GM21619 (cell line): ENCODE measurements at regions not wholly inside any gene's neighbourhood (a gene's known extent, or its start where the extent isn't known, plus 50 kb on each side); places are given as distances from the start of the nearest gene placed in this dataset.

Experiments used
- ATAC-seq: cut with Tn5 transposase; IDR thresholded peaks from one replicate; pipeline ENCODE4 v1.9.1; 2021; ENCODE audit not compliant: unreplicated experiment

DNA sequence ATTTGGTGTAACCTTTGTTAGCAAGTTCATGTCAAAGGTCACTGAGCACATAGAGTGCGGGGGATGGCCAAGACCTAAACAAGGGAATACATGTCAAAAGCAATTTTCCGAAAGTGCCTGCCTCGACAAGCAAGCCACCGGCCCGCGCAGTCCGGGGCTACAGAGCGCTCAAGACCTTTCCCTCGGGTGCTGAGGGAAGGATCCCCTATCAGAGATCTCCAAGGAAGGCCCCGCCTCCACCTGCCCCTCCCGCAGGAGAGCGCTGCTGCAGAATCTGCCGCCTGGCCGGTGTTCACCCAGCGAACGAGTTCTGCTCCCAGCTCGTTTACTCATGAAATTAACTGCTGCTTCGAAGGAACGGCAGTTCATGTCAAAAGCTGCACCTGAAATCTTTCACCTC, 252.7 kb downstream of the BMP7 start:
- ATAC-seq = no peak

DNA sequence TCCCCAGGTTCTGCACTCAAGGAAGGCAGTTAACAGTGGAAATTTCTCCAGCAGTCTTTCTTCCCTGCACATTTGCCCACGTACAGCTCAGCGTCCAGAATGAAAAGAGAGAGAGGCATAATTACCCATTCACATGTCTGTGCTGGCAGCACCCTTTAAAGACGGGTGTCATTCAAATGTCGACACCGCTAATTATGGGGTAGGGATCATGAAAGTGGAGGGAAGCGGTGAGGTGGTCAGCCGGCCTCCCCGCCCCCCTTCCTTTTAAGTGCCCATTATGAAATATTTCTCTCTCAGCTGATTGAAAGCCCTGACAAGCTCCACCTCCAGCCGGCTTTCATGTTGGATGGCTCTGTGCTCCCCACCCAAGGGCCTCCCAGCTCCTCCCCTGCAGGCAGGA, 246.1 kb downstream of the BMP7 start:
- ATAC-seq = no peak

DNA sequence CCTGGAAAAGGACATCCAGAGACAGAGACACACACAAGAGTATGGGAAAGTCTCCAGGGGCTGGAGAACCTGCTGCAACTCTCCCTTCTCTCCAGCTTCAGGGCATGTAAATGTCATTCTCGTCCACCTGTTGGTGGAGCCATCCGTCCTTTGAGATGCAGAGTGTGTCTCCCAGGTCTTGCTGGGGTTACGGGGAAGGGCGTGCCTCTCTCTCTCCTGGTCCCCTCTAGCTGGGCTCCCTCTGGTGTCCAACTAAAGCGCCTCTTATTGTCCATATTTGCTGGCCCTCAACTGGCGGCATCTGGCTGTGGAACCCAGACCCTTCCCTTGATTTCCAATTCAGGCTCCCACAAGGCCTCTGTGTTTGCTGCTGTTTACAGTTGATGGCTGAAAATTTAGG, 244.1 kb downstream of the BMP7 start:
- ATAC-seq = no peak

DNA sequence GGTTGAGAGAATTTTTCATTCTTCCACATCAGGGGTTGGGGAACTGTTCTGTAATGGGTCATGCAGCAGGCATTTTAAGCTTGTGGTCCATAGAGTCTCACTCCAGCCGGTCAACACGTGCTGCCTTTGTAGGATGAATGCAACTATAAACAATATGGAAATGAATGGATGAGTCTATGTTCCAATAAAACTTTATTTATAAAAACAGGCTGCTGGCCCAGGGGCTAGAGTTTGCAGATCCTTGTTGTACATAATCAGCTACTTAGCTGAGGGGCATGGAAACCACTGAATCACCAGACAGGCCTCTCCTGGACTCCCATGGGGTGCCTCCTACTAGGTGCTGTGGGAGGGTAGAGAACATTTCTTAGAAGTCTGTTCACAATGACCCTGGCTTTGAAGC, 243.4 kb downstream of the BMP7 start:
- ATAC-seq = no peak

DNA sequence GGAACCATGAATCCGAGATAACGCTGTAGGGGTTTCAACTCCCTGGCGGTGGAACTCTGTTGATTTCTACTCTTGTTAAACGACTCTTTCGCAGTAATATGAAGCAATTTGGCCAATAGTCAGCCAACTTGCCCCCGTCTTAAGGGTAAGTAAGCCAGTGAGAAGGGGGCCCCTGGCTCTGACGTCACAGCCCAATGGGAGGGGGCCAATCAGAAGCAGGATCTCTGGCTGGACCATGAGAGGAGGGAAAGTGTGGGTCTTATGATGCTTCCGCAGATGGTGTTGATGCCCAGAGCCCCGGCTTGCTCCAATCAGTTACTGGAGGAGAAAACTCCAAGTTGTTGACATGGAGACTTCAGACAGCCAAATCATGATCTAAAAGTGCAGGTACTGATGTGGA, 242.4 kb downstream of the BMP7 start:
- ATAC-seq = no peak

DNA sequence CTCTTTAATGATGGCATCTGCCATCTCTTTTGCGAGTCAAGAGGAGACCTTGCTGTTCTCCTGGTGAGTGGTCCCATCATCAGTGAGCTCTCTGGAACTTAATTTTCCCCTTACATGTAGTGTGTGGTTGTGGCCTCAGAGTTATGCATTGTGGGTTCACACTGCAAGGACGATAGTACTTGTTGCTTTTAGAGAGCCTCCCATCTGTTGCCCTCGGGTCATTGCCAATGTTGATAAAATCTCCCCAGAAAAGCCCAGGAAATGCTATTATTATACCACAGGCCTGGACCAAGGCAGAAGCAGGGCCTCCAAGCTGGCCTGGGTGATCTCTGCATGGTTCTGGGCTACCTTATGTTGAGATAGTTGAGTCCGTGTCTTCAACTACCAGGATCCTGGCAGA, 241.6 kb downstream of the BMP7 start:
- no peak for ATAC-seq

DNA sequence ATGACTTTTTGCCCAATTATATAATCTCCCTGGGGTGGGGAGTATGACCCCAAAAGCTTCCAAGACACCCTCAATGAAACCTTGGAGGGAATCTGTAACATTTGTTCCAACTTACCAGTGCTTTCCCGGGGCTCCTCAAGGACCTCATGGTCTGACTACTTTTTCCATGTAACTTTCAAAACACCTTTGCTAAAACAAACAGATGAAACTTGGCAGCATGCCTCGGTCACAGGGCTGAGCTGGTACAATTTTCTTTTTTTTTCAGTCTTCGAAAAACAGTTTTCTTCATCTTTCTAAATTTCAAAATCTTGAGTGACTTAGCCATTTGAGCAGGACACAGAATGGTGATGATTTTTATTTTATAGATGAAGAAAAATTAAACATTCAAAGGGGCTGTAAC, 241.2 kb downstream of the BMP7 start:
- ATAC-seq = no peak

DNA sequence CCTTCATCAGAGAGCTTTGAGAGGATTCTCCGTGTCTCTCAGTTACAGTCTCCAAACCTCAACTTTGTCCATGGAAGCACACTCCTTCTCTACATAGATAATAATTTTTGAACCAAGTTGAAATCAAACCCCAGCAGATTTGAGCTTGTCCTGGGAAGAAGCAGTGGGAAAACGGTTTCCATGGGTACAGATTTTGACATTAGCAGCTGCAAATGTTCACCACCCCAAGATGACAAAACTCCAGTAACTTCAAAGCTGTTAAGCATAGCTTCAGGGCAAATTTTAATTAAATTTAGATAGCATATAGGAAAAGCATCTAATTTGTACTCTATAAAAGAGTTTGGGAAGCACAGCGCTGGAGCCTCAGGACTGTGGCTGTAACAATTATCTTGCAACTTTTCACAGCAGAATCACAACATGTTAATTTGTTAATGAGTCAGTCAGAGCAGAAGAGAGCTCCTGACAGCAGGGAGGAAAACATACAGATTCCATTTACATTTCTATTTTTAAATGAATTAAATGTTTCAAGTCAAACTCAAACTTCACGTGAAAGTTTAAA, 240.7 kb downstream of the BMP7 start:
- no peak for ATAC-seq

DNA sequence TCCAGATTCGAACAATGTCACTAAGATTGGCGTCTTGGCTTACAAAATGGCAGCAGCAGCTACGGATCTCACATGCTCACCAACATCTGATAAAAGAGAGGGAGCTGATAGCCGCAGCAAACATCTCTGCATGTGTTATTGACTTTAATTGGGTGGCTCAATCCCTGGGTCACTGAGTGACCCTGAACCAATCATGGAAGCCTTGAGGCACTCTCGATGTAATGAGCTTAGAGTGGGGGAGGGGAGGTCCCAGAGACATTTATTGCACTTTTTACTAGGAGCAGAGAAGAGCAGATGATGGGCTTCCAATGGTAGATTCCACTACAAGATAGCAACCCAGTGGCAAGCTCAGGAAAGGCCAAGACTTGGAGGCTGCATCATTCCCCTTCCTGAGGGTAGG, 238.7 kb downstream of the BMP7 start:
- no peak for ATAC-seq

DNA sequence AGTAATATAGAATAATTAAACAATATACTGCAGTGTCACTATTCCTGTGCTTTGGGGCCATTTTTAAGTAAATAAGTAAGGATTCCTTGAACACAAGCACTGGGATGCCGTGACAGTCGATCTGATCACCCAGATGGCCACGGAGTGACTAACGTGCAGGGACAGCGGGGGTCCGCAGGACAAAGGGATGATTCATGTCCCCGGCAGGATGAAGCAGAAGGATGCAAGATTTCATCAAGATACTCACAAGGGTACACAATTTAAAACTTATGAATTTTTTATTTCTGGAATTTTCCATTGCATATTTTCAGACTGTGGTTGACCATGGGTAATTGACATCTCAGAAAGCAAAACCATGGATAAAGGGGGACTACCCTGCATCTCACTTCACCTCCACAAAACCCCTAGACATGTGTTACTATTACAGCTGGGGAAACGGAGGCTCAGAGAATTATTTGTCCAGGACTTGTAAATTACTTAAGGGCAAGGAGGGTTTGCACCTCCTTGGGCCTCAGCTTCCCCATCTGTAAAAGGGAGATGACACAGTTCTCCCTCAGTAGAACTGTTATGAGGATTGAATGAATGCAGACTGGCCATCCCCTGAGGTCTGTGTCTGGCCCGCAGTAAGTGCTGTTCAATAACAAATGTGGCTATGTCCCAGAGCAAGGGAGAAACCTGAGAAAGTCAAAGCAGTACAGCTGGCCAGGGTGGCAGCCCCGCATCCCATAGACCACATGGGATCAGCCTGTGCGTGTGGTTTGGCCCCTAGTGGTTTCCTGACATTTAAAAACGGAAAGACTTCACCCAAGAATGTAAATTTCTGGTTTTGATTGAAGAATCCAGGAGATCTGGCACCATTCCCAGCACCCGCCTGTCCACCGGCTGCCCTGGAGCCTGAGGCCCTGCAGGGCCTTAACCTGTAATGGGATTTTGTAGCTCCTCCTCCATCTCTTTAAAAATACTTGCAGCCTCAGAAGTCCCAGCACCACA, 235.5 kb downstream of the BMP7 start:
- no peak for ATAC-seq

DNA sequence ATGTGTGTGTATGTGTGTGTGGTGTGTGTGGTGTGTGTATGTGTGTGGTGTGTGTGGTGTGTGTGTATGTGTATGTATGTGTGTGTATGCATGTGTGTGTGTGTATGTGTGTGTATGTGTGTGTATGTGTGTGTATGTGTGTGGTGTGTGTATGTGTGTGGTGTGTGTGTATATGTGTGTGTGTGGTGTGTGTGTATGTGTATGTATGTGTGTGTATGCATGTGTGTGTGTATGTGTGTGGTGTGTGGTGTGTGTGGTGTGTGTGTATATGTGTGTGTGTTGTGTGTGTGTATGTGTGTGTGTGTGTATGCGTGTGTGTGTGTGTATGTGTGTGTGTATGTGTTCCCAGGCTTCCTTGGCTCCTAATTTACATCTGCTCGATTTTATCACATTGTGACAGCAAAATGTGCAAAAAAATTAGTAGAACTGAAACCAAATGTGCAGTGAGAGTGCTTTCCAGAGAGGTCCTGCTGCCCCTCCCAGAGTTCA, 234.5 kb downstream of the BMP7 start:
- no peak for ATAC-seq

DNA sequence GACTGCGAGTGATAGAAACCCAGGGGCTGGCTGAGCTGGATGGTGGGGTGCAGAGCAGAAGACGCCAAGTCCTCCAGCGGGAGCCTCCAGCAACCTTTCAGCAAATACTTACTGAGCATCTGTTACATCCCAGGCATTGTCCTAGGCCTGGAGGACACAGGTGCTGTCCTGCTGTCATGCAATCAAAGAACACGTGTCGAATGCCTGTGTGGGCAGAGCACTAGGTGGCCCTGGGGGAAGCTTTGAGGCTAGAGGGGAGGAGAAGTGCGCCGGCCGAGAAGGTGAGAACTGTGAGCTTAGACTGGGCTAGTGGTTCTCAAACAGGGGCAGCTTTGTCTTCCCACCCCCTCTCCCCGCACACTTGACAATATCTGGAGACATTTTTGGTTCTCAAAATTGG, 233.6 kb downstream of the BMP7 start:
- ATAC-seq = no peak

DNA sequence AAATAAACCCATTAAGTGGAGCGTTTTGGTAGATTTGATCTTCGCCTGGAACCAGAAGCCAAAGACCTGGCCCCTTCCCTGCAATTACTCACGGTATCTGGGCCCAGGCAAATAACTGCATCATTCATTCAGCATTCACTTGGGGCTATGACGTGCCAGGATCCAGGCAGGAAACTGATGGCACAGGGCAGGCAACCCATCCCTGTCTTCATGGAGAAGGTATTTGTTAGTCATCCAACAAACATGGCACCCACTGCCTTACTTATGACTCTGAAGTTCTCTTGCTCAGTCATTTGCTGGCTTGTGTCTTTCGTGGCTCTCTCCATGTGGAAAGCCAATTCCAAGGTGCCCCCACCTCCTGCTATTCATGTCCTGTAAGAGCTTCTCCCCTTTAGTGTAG, 232.4 kb downstream of the BMP7 start:
- ATAC-seq = no peak

DNA sequence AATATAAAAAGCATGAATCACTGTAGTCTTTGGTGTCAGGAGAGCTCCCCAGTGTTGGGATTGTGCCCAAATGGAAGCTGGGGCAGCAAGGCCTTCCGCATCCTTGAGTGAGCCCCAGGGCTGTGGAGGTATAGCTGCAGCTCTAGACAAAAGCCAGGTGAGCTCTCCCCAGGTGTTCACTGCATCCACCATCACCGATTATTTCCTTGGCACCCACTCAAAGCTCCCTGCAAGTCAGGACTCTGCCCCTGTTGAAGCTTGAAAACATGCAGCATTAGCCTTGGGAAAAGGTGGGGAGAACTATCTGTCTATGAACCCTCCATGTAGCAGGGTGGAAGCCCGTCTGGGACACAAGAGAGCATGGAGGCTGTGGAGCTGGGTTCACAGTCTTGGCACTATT, 228.8 kb downstream of the BMP7 start:
- ATAC-seq = no peak

DNA sequence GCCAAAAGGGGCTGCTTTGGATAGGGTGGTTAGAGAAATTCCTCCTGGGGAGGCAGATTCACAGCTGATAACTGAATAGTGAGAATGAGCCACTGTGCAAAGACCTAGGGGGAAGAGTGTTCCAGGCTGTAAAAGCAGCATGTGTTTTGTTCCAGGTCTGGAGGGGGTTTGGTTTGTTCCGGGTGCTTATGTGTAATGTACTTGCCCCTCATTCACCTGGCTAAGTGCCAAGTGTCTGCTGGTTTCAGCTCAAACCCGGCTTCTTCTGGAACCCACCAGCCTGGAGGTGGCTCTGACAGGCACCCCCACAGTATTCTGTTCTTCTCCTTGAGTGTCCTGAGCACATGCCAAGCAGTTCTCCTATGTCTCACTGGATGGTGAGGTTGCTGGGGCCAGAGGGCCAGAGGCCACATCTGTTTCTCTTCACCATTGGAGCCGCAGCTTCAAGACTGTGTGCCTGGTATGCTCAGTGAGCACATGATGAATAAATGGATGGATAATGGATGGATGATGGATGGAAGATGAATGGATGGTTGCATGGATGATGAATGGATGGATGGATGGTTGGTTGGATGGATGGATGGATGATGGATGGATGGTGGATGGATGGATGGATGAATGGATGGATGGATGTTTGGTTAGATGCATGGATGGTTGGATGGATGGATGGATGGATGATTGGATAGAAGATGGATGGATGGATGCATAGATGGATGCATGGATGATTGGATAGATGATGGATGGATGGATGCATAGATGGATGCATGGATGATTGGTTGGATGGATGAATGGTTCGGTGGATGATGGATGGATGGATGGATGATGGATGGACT, 227.6 kb downstream of the BMP7 start:
- no peak for ATAC-seq

DNA sequence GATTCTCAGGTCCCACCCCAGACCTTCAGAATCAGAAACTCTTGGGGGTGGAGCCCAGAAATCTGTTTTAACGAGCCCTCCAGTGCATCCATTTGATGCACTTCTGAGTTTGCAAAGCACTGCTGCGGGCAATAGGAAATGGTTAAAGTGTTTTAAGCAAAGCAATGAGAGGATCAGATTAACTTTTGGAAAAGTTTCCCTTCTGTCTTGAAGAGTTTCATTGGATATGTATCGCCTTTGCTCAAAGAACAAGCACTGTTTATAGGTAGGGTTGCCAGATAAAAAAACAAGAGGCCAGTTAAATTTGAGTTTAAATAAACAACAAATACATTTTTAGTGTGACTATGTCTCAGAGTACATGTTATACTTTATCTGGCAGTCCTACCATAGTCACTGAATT, 226.0 kb downstream of the BMP7 start:
- ATAC-seq = no peak

DNA sequence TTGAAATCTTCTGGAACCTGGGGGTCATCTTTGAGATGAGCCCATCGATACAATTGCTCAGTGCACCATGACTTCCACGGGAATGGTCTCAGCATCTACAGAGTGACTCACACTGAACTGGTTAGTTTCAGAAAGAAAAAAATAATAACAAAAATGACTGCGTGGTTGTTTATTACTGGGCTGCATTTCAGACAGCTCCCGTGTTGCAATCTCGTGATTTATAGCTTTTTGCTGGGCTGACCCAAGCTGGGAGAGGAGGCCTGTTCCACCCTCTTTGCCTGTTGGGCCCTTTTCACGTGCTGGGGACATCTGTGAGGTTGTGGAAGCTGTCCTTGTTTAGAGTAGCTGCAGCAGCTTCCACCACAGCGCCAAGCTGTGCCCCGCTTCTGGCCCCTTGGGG, 225.5 kb downstream of the BMP7 start:
- no peak for ATAC-seq

DNA sequence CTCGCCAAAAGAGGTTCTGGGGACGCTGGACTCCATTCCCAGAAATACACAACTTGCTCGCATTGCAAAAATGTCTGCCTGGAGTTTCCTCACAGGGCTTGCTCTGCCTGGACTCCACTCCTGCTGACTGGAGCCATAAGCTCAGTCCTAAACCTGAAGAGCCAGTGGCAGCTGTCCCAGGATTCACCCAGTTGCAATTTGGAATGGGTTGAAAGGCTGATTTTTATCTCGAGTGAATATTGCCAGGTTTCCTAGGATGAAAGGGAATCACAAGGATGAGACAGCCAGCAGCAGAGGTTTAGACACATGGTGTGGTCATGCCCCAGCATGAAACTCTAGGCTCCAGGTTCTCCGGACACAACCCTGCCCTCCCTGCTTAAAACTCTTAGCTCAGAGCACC, 223.3 kb downstream of the BMP7 start:
- no peak for ATAC-seq

DNA sequence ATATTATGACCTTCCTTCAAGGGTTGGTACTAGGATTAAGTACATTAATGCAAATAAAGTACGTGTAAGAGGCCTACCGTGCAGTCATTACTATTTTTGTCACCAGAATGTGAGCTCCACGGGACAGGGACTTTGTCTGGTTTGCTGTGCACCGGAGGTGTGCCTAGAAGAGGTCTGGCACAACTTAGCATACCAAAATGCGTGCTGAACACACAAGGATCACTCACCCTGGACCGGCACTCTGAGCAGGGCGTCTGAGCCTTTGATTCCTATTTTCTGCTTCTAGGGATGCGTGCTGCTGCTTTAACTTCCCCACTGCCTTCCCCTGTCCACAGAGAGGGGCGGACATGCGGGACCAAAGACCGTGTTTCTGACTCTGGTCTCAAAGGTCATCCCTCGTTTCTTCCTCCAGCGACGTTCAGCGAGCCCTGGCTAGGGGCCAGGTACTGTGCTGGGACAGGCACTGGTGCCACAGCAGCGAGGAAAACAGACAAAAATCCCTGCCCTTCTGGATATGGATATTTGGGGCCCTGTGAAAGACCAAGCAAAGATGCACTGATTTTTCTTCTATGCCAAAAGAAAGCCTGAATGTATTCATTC, 222.7 kb downstream of the BMP7 start:
- no peak for ATAC-seq

DNA sequence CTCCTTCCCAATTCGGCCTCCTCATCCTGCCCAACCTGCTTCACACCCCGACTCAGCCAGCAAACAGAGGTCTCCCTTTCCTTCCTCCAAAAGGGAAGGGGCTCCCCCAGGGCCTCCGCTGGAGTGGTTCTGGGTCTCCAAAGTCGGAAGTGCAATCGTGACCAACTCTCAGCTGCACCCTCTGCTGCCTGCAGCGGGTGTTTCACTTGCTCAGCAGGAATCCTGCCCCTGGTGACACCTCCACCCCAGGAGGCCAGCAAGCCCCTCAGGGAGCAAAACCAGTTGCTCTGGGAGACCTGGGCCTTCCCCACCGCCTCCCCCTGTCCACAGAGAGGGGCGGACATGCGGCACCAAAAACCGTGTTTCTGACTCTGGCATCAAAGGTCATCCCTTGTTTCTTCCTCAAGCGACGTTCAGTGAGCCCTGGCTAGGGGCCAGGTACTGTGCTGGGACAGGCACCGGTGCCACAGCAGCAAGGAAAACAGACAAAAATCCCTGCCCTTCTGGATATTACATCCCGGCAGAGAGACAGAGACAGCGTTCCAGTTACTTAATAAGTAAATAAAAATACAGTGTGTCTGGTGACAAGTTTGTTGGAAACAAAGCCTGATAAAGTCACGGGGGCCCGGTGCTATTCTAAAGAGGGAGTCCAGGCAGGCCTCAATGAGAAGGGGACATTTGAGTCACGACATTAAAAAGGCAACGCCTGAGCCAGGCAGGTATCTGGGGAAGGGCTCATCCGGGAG, 219.0 kb downstream of the BMP7 start:
- no peak for ATAC-seq
